SK-N-SH (cell line): ENCODE measurements at regions not wholly inside any gene's neighbourhood (a gene's known extent, or its start where the extent isn't known, plus 50 kb on each side); places are given as distances from the start of the nearest gene placed in this dataset.

Experiments used
- CTCF ChIA-PET: fragments of 300-600, 350-600 bp; formaldehyde crosslinking; extraction: SDS; loops from one replicate; lab custom pipeline; 2021; lab: Yijun Ruan, JAX
- POLR2A ChIA-PET: fragments of 350-600 bp; sonication (Branson Sonifier 250); formaldehyde crosslinking; extraction: SDS; loops from one replicate; lab custom pipeline; 2020; ENCODE audit warnings: antibody characterized with exemption, inconsistent platforms; lab: Yijun Ruan, JAX
- DNase-seq: peaks from one replicate; pipeline ENCODE4 v3.0.0; 2012
- H2AFZ ChIP-seq: fragments of 200-600 bp; sonication (generic); 2 replicates; pipeline ENCODE4 v1.8.1; 2016; ENCODE audit warnings: antibody characterized with exemption, mild to moderate bottlenecking, low read depth
- H3F3A ChIP-seq: fragments of 200-600 bp; sonication (generic); replicated peaks from 2 replicates; pipeline ENCODE3; 2016; ENCODE audit warnings: antibody characterized with exemption, mild to moderate bottlenecking; ENCODE audit not compliant: insufficient read depth
- H3K27ac ChIP-seq, 2 experiments: fragments of 200-500 bp in 1 of 2; fragments of 200-600 bp in 1 of 2; sonication (Bioruptor generic) in 1 of 2; sonication (generic), shearing (Covaris generic) in 1 of 2; 2 replicates each; pipeline versions ENCODE4 v1.5.1 to v1.6.1; 2014 to 2016; ENCODE audit warnings: low read depth in 2 of 2, inconsistent platforms in 1 of 2, low read length in 1 of 2, mild to moderate bottlenecking in 1 of 2, mixed read lengths in 1 of 2
- H3K27me3 ChIP-seq: fragments of 200-600 bp; sonication (generic), shearing (Covaris generic); 2 replicates; pipeline ENCODE4 v1.6.1; 2016; ENCODE audit warnings: mixed run types; ENCODE audit not compliant: insufficient read depth
- H3K36me3 ChIP-seq, 2 experiments: fragments of 200-500 bp in 1 of 2; fragments of 200-600 bp in 1 of 2; sonication (Bioruptor generic) in 1 of 2; sonication (generic) in 1 of 2; replicated peaks in 1 of 2; 2 replicates each; pipeline versions ENCODE3 to v1.5.1; 2014 to 2016; ENCODE audit warnings: low read length in 1 of 2, mild to moderate bottlenecking in 1 of 2; ENCODE audit not compliant: insufficient read depth in 2 of 2, control insufficient read depth in 1 of 2
- H3K4me1 ChIP-seq, 2 experiments: fragments of 200-500 bp in 1 of 2; fragments of 200-600 bp in 1 of 2; sonication (Bioruptor generic) in 1 of 2; sonication (generic), shearing (Covaris generic) in 1 of 2; 2 replicates each; pipeline versions ENCODE4 v1.5.1 to v1.6.1; 2014 to 2016; ENCODE audit warnings: low read depth in 1 of 2, low read length in 1 of 2, mixed run types in 1 of 2; ENCODE audit not compliant: insufficient read depth in 2 of 2, control insufficient read depth in 1 of 2
- H3K4me2 ChIP-seq: fragments of 200-600 bp; sonication (generic), shearing (Covaris generic); 2 replicates; pipeline ENCODE4 v1.6.1; 2017; ENCODE audit warnings: mixed run types
- H3K4me3 ChIP-seq, 2 experiments: fragments of 200-500 bp in 1 of 2; fragments of 200-600 bp in 1 of 2; sonication (Bioruptor generic) in 1 of 2; sonication (generic), shearing (Covaris generic) in 1 of 2; 2 replicates each; pipeline versions ENCODE4 v1.5.1 to v1.8.1; 2014 to 2016; ENCODE audit warnings: low read depth in 2 of 2, inconsistent platforms in 1 of 2, low read length in 1 of 2, mild to moderate bottlenecking in 1 of 2, mixed read lengths in 1 of 2, moderate library complexity in 1 of 2
- H3K79me2 ChIP-seq: fragments of 200-600 bp; sonication (generic); 2 replicates; pipeline ENCODE4 v1.8.1; 2017; ENCODE audit warnings: mild to moderate bottlenecking; ENCODE audit not compliant: insufficient read depth
- H3K9ac ChIP-seq: fragments of 200-600 bp; sonication (generic); 2 replicates; pipeline ENCODE4 v1.6.1; 2017; ENCODE audit warnings: mixed run types
- H3K9me2 ChIP-seq: fragments of 200-600 bp; sonication (generic); 2 replicates; pipeline ENCODE4 v1.6.1; 2017; ENCODE audit warnings: mixed run types
- H3K9me3 ChIP-seq: fragments of 200-600 bp; sonication (generic); 2 replicates; pipeline ENCODE4 v1.6.1; 2017; ENCODE audit warnings: mixed run types, mild to moderate bottlenecking, moderate library complexity
- H4K20me1 ChIP-seq: fragments of 200-600 bp; sonication (generic); 2 replicates; pipeline ENCODE4 v1.6.1; 2017; ENCODE audit warnings: mild to moderate bottlenecking, mixed run types; ENCODE audit not compliant: insufficient read depth
- EZH2phosphoT487 ChIP-seq: fragments of 200-600 bp; sonication (generic); IDR thresholded peaks from 2 replicates; pipeline ENCODE4 v1.6.1; 2017; ENCODE audit warnings: low read depth, mixed run types, mild to moderate bottlenecking, antibody characterized with exemption, moderate library complexity, borderline replicate concordance
- FOXJ3 ChIP-seq: sonication (generic); formaldehyde crosslinking; IDR thresholded peaks from 2 replicates; pipeline ENCODE4 v1.5.1; 2020; ENCODE audit warnings: mild to moderate bottlenecking, missing genetic modification reagents
- JUND ChIP-seq: IDR thresholded peaks from 2 replicates; pipeline ENCODE4 v1.4.0; 2012
- NFIC ChIP-seq: IDR thresholded peaks from 2 replicates; pipeline ENCODE4 v1.4.0; 2012; ENCODE audit warnings: borderline replicate concordance
- POLR2AphosphoS5 ChIP-seq: IDR thresholded peaks from 2 replicates; pipeline ENCODE4 v1.6.1; 2012; ENCODE audit warnings: low read depth, low read length
- RAD21 ChIP-seq: IDR thresholded peaks from 2 replicates; pipeline ENCODE4 v1.6.1; 2012; ENCODE audit warnings: mild to moderate bottlenecking, low read length
- RFX5 ChIP-seq: IDR thresholded peaks from 2 replicates; pipeline ENCODE4 v1.6.1; 2012; ENCODE audit warnings: mild to moderate bottlenecking, improper control_type of control experiment, low read length
- RXRA ChIP-seq: IDR thresholded peaks from 2 replicates; pipeline ENCODE4 v1.4.0; 2012; ENCODE audit warnings: low read depth, mild to moderate bottlenecking, borderline replicate concordance
- SIN3A ChIP-seq: IDR thresholded peaks from 2 replicates; pipeline ENCODE4 v1.6.1; 2012; ENCODE audit warnings: low read depth, mild to moderate bottlenecking, low read length, moderate library complexity, borderline replicate concordance
- TCF12 ChIP-seq: IDR thresholded peaks from 2 replicates; pipeline ENCODE4 v1.4.0; 2012
- TEAD4 ChIP-seq: IDR thresholded peaks from 2 replicates; pipeline ENCODE4 v1.4.0; 2012; ENCODE audit warnings: mild to moderate bottlenecking, borderline replicate concordance; ENCODE audit not compliant: insufficient read depth
- ZBTB33 ChIP-seq: IDR thresholded peaks from 2 replicates; pipeline ENCODE4 v1.4.0; 2012; ENCODE audit warnings: low read depth, borderline replicate concordance
- WGBS: methylation state at CpG from one replicate; pipeline ENCODE4 v1.1.6; 2017; ENCODE audit warnings: low lambda C conversion rate; 5-methylcytosine and 5-hydroxymethylcytosine counted together
- TF ChIP-seq, protein P1 (sequence below): IDR thresholded peaks from 2 replicates; pipeline ENCODE4 v1.6.1; 2012; ENCODE audit warnings: mild to moderate bottlenecking, low read depth, low read length, moderate library complexity

- no peak for TF ChIP-seq ZBTB33
- no peak for TF ChIP-seq POLR2AphosphoS5
- no peak for TF ChIP-seq JUND
- TF ChIP-seq FOXJ3 = no peak
Measured at GRCh38 chr4:152188801-152189200, 347.1 kb downstream of the FBXW7 start (continued).

DNA sequence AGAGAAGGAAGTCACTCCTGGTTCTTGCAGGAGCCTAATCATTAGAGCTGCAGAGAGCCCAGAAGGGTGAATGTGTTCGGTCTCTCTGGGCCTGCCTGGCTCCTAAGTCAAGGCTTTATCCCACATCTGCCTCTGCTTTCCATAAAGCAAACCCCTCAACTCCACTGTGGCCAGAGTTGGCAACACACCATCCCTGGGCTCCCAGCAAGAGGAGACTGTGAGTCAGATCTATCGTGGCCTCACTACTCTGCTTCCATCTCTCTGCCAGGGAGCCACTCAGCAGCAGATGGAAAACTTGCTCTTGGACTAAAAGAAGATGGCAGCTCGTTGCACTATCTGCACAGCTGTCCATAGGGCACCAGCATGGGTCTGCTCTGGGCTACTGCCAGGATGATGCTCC is 348.2 kb downstream of the FBXW7 start:
- no peak for DNase-seq
- peaks cover 0 to 6% of the 10 kb centered on the region in 2 experiments; a peak in 1 of 4 replicates for H3K4me1 ChIP-seq
- H3K4me2 ChIP-seq = no peak overlapping the region
- H3K79me2 ChIP-seq = no peaks in the 10 kb centered on the region
- CTCF ChIA-PET = no interaction called here
- no peak overlapping the region for H3K4me3 ChIP-seq
- WGBS = 41% methylated on average over 3 of the region's 3 CpGs
- no peak overlapping the region for H3K27ac ChIP-seq
- H3K9ac ChIP-seq = no peak overlapping the region
- POLR2A ChIA-PET = no interaction called here
- no peak overlapping the region for H2AFZ ChIP-seq
- H3K9me2 ChIP-seq = no peaks in the 10 kb centered on the region
- no peaks in the 10 kb centered on the region for H3K9me3 ChIP-seq
- no peaks in the 10 kb centered on the region for H4K20me1 ChIP-seq
- TF ChIP-seq RFX5 (no peak), ZBTB33 (no peak), TCF12 (no peak), RXRA (no peak), RAD21 (no peak), EZH2phosphoT487 (no peak), TEAD4 (no peak), SIN3A (no peak), NFIC (no peak), POLR2AphosphoS5 (no peak)
- TF ChIP-seq, protein P1, sequence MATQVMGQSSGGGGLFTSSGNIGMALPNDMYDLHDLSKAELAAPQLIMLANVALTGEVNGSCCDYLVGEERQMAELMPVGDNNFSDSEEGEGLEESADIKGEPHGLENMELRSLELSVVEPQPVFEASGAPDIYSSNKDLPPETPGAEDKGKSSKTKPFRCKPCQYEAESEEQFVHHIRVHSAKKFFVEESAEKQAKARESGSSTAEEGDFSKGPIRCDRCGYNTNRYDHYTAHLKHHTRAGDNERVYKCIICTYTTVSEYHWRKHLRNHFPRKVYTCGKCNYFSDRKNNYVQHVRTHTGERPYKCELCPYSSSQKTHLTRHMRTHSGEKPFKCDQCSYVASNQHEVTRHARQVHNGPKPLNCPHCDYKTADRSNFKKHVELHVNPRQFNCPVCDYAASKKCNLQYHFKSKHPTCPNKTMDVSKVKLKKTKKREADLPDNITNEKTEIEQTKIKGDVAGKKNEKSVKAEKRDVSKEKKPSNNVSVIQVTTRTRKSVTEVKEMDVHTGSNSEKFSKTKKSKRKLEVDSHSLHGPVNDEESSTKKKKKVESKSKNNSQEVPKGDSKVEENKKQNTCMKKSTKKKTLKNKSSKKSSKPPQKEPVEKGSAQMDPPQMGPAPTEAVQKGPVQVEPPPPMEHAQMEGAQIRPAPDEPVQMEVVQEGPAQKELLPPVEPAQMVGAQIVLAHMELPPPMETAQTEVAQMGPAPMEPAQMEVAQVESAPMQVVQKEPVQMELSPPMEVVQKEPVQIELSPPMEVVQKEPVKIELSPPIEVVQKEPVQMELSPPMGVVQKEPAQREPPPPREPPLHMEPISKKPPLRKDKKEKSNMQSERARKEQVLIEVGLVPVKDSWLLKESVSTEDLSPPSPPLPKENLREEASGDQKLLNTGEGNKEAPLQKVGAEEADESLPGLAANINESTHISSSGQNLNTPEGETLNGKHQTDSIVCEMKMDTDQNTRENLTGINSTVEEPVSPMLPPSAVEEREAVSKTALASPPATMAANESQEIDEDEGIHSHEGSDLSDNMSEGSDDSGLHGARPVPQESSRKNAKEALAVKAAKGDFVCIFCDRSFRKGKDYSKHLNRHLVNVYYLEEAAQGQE = no peak
- no peaks in the 10 kb centered on the region for H3F3A ChIP-seq
- H3K36me3 ChIP-seq = no peaks in the 10 kb centered on the region
- no peaks in the 10 kb centered on the region for H3K27me3 ChIP-seq
